Fibroblast of the aortic adventitia (primary cell): ENCODE measurements at regions not wholly inside any gene's neighbourhood (a gene's known extent, or its start where the extent isn't known, plus 50 kb on each side); places are given as distances from the start of the nearest gene placed in this dataset.
A peak's percentile ranks its signal among the peaks of the same experiment; 100 is the strongest.

Source experiments
- DNase-seq: peaks from one replicate; pipeline ENCODE4 v3.0.0-alpha.2; 2010; ENCODE audit warnings: low read depth
- H3K4me3 ChIP-seq: 2 replicates; pipeline ENCODE4 v1.5.1; 2011; ENCODE audit warnings: low read depth, mild to moderate bottlenecking, control low read depth, low read length, moderate library complexity
- CTCF ChIP-seq: IDR thresholded peaks from 2 replicates; pipeline ENCODE4 v1.5.1; 2011; ENCODE audit warnings: mild to moderate bottlenecking, low read length, control low read depth, inconsistent platforms; ENCODE audit not compliant: insufficient read depth

GRCh38 chr11:26823963-26824362 lies 102.1 kb upstream of the SLC5A12 start:
- TF ChIP-seq CTCF: no peak
- no peak overlapping the region for H3K4me3 ChIP-seq
- DNase-seq: no peak

- no peak for TF ChIP-seq CTCF
- peak; percentile 67 for DNase-seq
- H3K4me3 ChIP-seq: no peak overlapping the region
Observed at GRCh38 chr11:26827567-26828081, 105.8 kb upstream of the SLC5A12 start.

- no peak overlapping the region for H3K4me3 ChIP-seq
- TF ChIP-seq CTCF: no peak
- no peak for DNase-seq
Observed at GRCh38 chr11:26828288-26828687, 106.4 kb upstream of the SLC5A12 start.

GRCh38 chr11:26830218-26830617 lies 108.4 kb upstream of the SLC5A12 start:
- H3K4me3 ChIP-seq: no peak overlapping the region
- no peak for TF ChIP-seq CTCF
- DNase-seq: no peak

GRCh38 chr11:26830757-26831156 lies 108.9 kb upstream of the SLC5A12 start:
- no peak overlapping the region for H3K4me3 ChIP-seq
- TF ChIP-seq CTCF: no peak
- peak; percentile 30 for DNase-seq

GRCh38 chr11:26834601-26835000 lies 112.7 kb upstream of the SLC5A12 start:
- H3K4me3 ChIP-seq: no peak overlapping the region
- no peak for DNase-seq
- TF ChIP-seq CTCF: no peak

- TF ChIP-seq CTCF: no peak
- DNase-seq: no peak
- H3K4me3 ChIP-seq: no peak overlapping the region
Observed at GRCh38 chr11:26835611-26836010, 113.8 kb upstream of the SLC5A12 start.
